SW 1271 (cell line): ENCODE measurements at regions not wholly inside any gene's neighbourhood (a gene's known extent, or its start where the extent isn't known, plus 50 kb on each side); places are given as distances from the start of the nearest gene placed in this dataset.

Experiments used
- DNase-seq, 2 experiments: peaks; one replicate each; lab custom pipeline; 2025; lab: John Stamatoyannopoulos, UW

DNA sequence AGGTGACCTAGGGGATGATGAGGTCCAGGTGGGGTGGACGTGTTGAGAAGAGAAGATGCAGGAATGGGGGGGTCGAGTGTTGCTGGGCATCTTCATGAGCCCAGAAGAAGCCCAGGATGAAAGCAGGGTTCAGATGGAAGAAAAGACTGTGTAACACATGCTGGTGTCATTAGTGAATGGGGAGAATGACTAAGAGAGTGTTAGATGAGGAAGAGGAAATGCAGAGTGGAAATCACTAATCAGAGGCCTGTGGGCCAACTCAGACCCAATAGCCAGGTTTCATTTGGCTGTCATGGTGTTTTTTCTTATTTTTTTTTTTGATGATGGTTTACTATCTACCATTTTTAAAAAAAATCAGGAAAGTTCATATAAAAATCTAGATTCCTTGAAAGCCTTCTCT, 180.8 kb upstream of the CAMK1G start:
- no peak for DNase-seq

DNA sequence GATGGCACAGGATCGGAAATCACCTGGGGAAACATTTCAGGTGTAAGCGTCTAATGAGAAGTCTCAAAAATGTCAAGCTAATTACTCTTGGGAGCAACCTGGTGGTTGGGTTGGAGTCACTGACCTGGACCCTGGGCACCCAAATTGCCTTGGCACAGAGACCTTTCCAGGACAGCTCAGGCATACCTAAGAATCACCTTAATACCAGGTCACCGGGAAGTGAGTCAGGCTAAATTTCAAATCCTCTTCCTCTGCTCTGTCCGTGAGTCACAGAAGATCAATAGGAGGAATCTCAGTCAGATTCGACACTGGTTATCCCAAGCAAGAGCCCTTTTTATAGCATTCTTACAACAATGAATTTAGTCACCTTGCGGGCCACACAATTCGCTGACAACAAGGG, 179.6 kb upstream of the CAMK1G start:
- DNase-seq: no peak

- no peak for DNase-seq
These were observed 178.9 kb upstream of the CAMK1G start for GRCh38 chr1:209404577-209404976.

GRCh38 chr1:209405183-209405814, 178.2 kb upstream of the CAMK1G start:
- no peak for DNase-seq

- DNase-seq: no peak
These were observed 177.3 kb upstream of the CAMK1G start for GRCh38 chr1:209406168-209406567.

DNA sequence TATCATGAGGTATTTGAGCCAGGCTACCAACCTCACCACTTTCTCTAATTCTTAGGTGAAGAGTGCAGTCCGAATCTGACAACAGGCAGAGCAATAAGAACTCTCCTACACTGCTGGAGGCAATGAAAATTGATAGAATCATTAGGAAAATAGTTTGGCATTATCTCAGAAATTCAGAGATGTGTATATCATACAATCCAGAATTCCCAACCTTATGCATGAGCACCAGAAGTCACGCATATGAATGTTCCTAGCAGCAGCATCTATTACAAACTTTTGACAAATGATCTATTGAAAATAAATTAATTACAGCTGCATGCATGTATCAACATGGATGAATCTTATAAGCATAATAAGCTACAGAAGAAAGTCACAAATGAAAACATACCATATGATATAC, 176.9 kb upstream of the CAMK1G start:
- no peak for DNase-seq

DNA sequence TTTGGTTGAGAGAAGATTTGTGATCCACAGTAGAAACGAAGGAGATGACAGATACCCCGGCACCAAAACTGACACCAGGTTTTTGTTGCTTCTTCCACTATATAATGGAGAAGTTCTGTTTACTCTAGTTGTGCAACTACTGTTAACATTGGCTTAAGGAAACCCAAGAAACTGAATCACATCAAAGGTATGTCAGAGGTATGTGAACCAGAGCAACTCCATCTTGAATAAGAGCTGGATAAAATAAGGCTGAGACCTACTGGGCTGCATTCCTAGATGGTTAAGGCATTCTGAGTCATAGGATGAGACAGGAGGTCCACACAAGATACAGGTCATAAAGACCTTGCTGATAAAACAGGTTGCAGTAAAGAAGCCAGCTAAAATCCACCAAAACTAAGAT, 173.7 kb upstream of the CAMK1G start:
- peak in 1 of 2 experiments; percentile 12 for DNase-seq

- DNase-seq: no peak
These were observed 172.0 kb upstream of the CAMK1G start for GRCh38 chr1:209411491-209411929.

DNA sequence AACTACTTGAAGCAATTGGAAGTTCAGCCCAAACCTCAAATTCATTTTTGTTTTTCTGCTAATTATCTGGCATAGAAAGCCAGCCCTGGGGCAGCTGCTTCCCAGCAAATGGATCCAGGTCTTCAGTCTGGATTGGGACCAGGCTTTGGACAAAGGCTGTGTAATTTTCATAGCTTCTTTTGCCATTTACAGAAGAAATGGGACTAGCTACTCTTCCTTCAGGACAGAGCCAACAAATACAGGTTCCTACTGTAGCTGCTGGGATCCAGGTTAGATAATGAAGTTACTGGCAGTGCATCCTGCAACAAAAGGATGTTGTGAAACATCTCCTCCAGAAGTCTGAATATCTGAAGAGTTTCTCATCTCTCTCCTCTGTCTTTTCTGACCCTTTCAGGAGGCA, 171.5 kb upstream of the CAMK1G start:
- DNase-seq: no peak

DNA sequence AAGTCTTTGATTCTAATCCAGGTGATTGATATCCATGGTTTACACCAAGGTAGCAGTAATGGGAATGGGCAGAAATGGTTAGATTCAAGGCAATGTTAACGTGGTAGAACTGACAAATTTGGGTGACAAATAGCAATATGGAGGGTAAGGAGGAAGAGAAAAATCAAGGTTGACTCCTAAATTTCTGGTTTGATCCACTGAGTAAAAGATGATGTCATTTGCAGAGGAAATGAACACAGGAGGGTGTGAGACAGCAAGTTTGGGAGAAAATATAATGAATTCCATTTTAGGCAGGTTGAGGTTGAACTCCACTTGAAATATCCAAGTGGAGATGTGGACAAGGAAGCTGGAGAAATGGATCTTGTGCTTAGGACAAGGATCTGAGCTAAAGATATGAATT, 170.9 kb upstream of the CAMK1G start:
- no peak for DNase-seq

- no peak for DNase-seq
These were observed 170.5 kb upstream of the CAMK1G start for GRCh38 chr1:209413062-209413461.

- DNase-seq: no peak
These were observed 168.6 kb upstream of the CAMK1G start for GRCh38 chr1:209414803-209415329.

DNA sequence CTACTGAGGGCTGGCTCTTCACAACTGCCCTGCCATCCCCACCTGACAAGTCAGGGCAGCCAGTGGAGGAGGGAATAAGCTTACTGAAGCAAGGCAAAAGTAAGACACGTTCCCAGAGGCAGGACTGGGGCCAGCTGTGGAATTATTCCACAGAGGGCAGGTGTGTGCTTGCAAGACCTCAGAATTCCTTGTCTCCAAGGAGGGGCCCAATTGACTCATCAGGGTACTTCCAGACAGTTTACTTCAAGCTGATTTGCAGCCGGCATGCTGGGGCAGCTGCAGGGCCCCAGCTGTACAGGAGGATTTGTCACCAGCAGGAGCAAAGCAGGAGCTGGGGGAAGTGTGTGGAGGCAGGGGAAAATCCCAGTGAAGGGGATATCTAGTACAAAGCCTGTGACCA, 167.5 kb upstream of the CAMK1G start:
- no peak for DNase-seq

GRCh38 chr1:209416716-209417115, 166.8 kb upstream of the CAMK1G start:
- no peak for DNase-seq

DNA sequence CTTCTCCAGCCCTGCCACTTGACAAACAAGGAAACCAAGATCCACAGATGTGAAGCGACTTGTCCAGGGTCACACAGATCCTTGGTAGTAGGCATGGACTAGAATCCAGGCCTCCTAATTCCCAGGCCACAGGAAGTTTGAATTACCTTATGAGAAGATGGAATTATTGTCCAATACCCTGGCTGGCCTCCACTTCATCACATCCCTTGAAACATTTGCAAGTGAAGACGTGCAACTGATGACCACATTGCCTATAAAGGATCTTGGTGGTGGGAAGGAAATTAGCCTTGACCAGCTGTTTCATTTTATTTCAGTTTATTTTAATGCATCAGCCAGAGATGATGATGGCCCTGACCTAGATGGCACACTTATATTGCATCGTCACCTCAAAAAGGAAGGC, 165.8 kb upstream of the CAMK1G start:
- no peak for DNase-seq

DNA sequence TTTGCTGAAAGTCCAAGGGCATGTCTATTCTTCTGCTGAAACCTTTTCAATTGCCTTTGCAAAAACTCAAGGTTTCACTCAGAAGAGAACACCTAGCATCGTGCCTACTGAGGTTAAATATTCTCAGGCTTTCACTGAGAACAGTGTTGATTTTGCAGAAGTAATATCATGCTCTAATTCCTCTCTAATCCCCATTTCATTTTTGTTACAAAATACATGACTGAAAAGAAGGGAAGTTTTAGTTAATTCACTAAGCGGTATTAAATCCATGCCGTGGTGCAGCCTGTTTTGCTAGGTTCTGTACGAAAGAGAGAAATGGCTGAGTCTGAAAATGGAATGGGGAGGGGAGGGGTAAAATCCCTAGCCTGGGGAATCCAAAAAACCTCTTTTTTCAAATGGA, 163.2 kb upstream of the CAMK1G start:
- no peak for DNase-seq

DNA sequence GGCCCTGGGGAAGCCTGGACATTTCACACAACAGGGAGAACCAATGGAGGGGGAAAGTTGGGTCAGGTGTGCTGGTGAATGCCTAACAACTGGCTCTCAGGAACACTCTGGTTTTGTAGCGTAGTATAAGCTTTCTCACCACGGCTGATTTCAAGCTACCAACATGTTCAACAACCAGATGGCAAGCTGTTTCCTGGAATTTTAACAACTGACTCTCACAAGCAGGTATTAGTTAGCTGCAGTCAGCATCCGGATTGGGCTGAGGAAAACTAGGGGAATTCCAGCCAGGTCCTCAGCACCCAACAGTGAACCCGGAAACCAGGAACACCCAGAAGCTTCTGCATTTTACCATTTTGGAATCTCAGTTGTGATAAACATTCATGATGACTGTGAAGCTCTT, 162.3 kb upstream of the CAMK1G start:
- no peak for DNase-seq

DNA sequence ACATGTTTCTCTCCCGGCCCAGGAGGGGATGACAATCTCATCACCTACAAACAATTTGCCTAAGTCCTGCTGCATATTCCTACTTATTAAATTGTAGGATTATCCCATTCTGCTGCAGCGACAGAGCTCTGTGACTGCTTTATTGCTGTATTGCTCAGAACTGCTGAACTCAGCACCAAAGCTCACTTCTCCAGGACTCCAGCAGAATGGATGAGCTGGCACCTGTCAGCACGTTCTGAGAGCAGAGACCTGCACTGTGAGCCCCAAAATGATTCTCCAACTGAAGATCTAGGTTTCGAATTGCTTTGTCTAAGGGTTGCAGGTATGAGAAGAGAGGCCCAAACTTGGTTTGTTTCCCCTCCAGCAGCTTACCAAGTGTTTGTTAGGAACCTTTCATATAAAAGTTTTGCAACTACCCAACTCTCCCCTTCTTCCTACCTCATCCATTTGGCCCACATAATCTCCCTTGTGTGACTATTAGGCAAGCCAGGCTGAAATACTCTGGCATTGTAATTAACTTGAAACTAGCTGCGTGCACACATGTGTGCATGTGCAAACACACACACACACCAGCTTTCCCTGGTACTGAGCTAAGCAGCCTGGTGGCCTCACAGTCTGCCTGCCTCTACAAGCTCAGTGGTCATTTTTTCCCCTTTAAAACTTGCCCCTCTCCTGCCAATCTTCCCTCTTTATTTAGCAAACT, 161.4 kb upstream of the CAMK1G start:
- DNase-seq: no peak

DNA sequence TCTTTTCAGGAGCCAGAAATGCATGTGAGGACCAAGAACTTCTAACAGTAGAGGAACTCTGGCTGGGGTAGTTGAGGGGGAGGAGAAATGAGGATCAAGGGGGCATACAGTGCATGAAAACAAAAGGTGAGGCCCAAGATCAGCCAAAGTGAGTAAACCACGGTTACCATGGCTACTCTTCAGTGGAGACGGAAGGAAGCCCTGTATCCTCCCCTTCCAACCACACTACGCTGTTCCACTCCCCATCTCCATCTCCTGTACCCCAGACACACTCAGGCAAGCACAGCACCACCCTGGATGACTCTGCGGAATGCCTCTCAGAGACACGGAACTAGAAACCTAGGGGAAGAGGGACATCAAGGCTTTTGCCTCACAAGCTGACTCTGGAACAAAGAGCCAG, 157.6 kb upstream of the CAMK1G start:
- no peak for DNase-seq

GRCh38 chr1:209427277-209427676, 156.2 kb upstream of the CAMK1G start:
- no peak for DNase-seq

DNA sequence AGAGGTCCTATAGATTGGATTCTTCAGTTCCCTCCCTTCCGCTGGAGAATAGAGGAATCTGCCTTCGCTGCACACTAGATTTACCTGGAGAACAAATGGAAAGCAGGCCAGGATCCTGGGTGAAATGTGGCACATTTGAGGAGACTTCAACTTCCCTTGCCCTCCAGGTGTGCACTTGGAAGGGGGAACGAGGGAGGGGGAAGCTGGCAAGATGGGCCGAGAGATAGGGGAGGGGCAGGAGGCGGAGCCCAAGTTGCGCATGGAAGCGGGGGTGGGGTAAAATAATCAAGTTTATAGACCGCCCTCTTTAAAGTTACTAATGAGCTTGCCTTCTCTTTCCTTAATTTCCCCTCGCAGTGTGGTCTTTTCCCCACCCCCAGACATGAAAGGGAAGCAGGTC, 155.7 kb upstream of the CAMK1G start:
- no peak for DNase-seq

- no peak for DNase-seq
These were observed 155.1 kb upstream of the CAMK1G start for GRCh38 chr1:209428241-209428921.

DNA sequence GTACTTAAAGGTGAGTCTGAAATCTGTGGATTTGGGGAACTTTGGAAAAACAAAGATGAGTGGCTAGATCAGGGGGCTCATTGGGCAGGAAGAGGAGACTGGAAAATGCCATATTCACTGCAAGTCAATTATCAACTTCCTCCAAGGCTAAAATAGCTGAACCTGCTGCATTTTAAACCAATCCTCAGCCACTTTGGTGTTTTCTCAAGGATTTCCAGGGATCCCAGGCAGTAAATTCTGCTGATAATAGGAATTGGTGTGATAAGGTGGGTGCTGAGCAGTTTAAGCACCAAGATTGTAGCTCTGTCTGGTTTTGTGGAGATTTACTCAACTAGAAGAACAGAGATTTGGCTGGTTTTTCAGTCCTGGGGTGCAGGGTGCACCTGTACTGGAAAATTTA, 153.9 kb upstream of the CAMK1G start:
- DNase-seq: no peak
